SU-DHL-6 (cell line): ENCODE measurements at regions not wholly inside any gene's neighbourhood (a gene's known extent, or its start where the extent isn't known, plus 50 kb on each side); places are given as distances from the start of the nearest gene placed in this dataset.

Source experiments
- H2AFZ ChIP-seq: fragments of 200-600 bp; sonication (generic); 2 replicates; pipeline ENCODE4 v1.6.1; 2014; ENCODE audit warnings: low read depth, mild to moderate bottlenecking, moderate library complexity, mixed read lengths, antibody characterized with exemption, low read length; ENCODE audit not compliant: severe bottlenecking
- H3F3A ChIP-seq: fragments of 200-600 bp; shearing (Covaris generic); 2 replicates; pipeline ENCODE4 v1.6.0; 2016; ENCODE audit warnings: antibody characterized with exemption, mild to moderate bottlenecking; ENCODE audit not compliant: insufficient read depth
- H3K27ac ChIP-seq: fragments of 200-600 bp; sonication (generic); 2 replicates; pipeline ENCODE4 v1.5.1; 2016; ENCODE audit warnings: low read depth, mild to moderate bottlenecking, low read length, moderate library complexity, mixed read lengths
- H3K27me3 ChIP-seq: fragments of 200-600 bp; sonication (generic), shearing (Covaris generic); 2 replicates; pipeline ENCODE4 v1.6.0; 2014; ENCODE audit warnings: mild to moderate bottlenecking, low read length
- H3K36me3 ChIP-seq: fragments of 200-600 bp; sonication (generic); 2 replicates; pipeline ENCODE4 v1.6.1; 2014; ENCODE audit warnings: mild to moderate bottlenecking, low read length, mixed read lengths
- H3K4me2 ChIP-seq: fragments of 300-600, 200-600 bp; shearing (Covaris generic), sonication (generic); 2 replicates; pipeline ENCODE4 v1.6.0; 2014; ENCODE audit warnings: low read length, low read depth, mild to moderate bottlenecking; ENCODE audit not compliant: poor library complexity, severe bottlenecking
- H3K4me3 ChIP-seq: fragments of 200-600 bp; sonication (generic); 2 replicates; pipeline ENCODE4 v1.5.1; 2014; ENCODE audit warnings: antibody characterized with exemption, low read length, mild to moderate bottlenecking, mixed read lengths; ENCODE audit not compliant: insufficient read depth, poor library complexity, severe bottlenecking
- H3K79me2 ChIP-seq: fragments of 200-600 bp; sonication (generic); 2 replicates; pipeline ENCODE4 v1.6.1; 2014; ENCODE audit warnings: mild to moderate bottlenecking, low read length, moderate library complexity; ENCODE audit not compliant: insufficient read depth
- H3K9ac ChIP-seq: fragments of 200-600 bp; sonication (generic); 2 replicates; pipeline ENCODE4 v1.7.0; 2014; ENCODE audit warnings: mild to moderate bottlenecking, low read length
- H3K9me2 ChIP-seq: fragments of 200-600 bp; sonication (generic); replicated peaks from 2 replicates; pipeline ENCODE4 v1.6.1; 2014; ENCODE audit warnings: low read length; ENCODE audit not compliant: insufficient read depth
- H3K9me3 ChIP-seq: fragments of 200-600 bp; sonication (generic); 2 replicates; pipeline ENCODE4 v1.6.1; 2014; ENCODE audit warnings: low read length, mixed read lengths; ENCODE audit not compliant: insufficient read depth
- H4K20me1 ChIP-seq: fragments of 200-600 bp; sonication (generic); 2 replicates; pipeline ENCODE4 v1.6.1; 2014; ENCODE audit warnings: low read depth, mild to moderate bottlenecking, antibody characterized with exemption, low read length, moderate library complexity, mixed read lengths
- CTCF ChIP-seq: fragments of 200-600 bp; sonication (generic); IDR thresholded peaks from one replicate; pipeline ENCODE4 v1.5.1; 2017; ENCODE audit warnings: antibody characterized with exemption, mild to moderate bottlenecking, low read length, moderate library complexity; ENCODE audit not compliant: insufficient read depth, poor library complexity, severe bottlenecking
- EZH2phosphoT487 ChIP-seq: fragments of 200-600 bp; sonication (generic), shearing (Covaris generic); conservative IDR thresholded peaks from 2 replicates; pipeline ENCODE4 v1.6.1; 2018; ENCODE audit warnings: mild to moderate bottlenecking, antibody characterized with exemption, low read length, moderate library complexity, mixed read lengths

GRCh38 chr6:23705697-23706096 is 420.3 kb upstream of the NRSN1 start:
- H3F3A ChIP-seq: no peaks in the 10 kb centered on the region
- H3K27me3 ChIP-seq: no peaks in the 10 kb centered on the region
- no peaks in the 10 kb centered on the region for H3K9me2 ChIP-seq
- H3K27ac ChIP-seq: no peak overlapping the region
- no peaks in the 10 kb centered on the region for H3K79me2 ChIP-seq
- H2AFZ ChIP-seq: no peak overlapping the region
- H3K9me3 ChIP-seq: no peaks in the 10 kb centered on the region
- no peak overlapping the region for H3K4me2 ChIP-seq
- no peak overlapping the region for H3K9ac ChIP-seq
- H4K20me1 ChIP-seq: no peaks in the 10 kb centered on the region
- H3K4me3 ChIP-seq: no peak overlapping the region
- TF ChIP-seq CTCF (no peak), EZH2phosphoT487 (no peak)
- H3K36me3 ChIP-seq: no peaks in the 10 kb centered on the region

DNA sequence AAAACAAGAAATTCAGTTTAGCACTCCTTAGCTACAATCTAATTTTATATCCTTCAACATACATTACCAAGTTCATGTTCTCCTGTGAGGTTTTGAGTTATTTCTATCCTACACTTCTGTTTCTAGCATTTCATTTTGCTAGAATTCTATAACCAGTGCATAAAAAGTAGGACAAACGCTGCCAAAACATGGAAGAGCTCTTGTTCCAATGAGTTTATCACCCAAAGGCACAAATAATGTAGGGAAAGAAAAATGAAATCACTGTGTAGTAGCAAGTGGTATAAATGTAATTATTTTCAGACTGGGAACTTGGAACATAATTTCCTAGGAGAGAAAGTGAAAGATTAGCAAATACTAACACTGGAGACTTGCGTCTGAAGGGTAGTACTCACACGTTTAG is 413.3 kb upstream of the NRSN1 start:
- no peak overlapping the region for H3K4me2 ChIP-seq

GRCh38 chr6:23713211-23713610 is 412.8 kb upstream of the NRSN1 start:
- Histone ChIP-seq H4K20me1 (no peaks in the 10 kb centered on the region), H3K4me2 (no peak overlapping the region)

More for the DNA sequence above, 413.3 kb upstream of the NRSN1 start:
- H4K20me1 ChIP-seq: no peaks in the 10 kb centered on the region
- no peaks in the 10 kb centered on the region for H3K9me2 ChIP-seq
- H3K27me3 ChIP-seq: no peaks in the 10 kb centered on the region
- H3K9ac ChIP-seq: no peak overlapping the region
- H3K27ac ChIP-seq: no peak overlapping the region
- H2AFZ ChIP-seq: no peak overlapping the region
- no peak overlapping the region for H3K4me3 ChIP-seq
- TF ChIP-seq CTCF (no peak), EZH2phosphoT487 (no peak)
- H3K9me3 ChIP-seq: no peaks in the 10 kb centered on the region
- H3K79me2 ChIP-seq: no peaks in the 10 kb centered on the region
- no peaks in the 10 kb centered on the region for H3F3A ChIP-seq
- no peaks in the 10 kb centered on the region for H3K36me3 ChIP-seq

More at GRCh38 chr6:23713211-23713610, 412.8 kb upstream of the NRSN1 start:
- Histone ChIP-seq H3K27me3 (no peaks in the 10 kb centered on the region), H3K9me2 (no peaks in the 10 kb centered on the region), H3K36me3 (no peaks in the 10 kb centered on the region), H3K9me3 (no peaks in the 10 kb centered on the region), H3K9ac (no peak overlapping the region), H3K27ac (no peak overlapping the region), H3K4me3 (no peak overlapping the region), H2AFZ (no peak overlapping the region), H3K79me2 (no peaks in the 10 kb centered on the region), H3F3A (no peaks in the 10 kb centered on the region)
- TF ChIP-seq CTCF: no peak
